ENCODE measurements at regions not wholly inside any gene's neighbourhood (a gene's known extent, or its start where the extent isn't known, plus 50 kb on each side); places are given as distances from the start of the nearest gene placed in this dataset.

DNA sequence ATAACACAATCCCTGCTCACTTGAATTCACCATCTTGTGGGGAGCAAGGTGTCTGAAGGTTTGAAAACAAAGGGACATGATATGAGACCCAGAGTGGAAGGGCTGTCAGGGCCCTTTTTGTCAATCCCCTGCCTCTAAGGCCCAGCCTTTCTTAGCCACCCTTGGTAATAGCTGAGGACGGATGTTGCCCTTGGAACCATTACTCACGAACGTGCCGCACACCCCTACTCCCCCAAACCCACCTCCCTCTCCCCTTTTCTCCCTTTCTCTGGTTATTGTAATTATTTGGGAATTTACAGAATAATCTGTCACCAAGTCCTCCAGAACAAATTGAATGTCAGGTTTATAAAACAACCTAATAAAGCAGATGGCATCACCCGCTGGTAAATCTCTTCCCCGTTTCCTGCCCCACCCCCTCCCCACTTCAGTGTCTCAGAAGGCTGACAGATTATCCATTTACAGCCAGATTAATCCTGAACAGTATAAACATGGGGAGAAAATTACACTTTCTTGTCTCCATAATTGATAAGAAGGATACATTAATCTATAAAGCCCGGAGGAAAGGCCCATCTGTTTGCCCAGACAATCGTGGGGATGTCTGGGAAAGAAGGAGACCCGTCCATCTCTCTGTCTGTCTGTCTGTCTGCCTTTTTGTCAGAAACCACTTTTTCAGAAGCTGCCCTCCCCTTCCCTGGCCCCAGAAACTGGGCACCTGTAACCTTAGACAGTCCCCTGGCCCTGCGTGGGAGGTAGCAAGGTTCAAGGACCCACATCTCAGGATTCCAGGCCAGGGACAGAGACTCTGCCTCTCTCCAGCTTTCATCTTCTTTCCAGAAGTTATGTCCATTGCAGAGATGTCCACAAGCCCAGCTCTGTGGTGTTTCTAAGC is 60.6 kb upstream of the CD34 start:
- H3K4me3 ChIP-seq (ENCODE audit: low read depth, low read length) = no peak overlapping the region
- no peak for DNase-seq (ENCODE audit: low read depth)

DNA sequence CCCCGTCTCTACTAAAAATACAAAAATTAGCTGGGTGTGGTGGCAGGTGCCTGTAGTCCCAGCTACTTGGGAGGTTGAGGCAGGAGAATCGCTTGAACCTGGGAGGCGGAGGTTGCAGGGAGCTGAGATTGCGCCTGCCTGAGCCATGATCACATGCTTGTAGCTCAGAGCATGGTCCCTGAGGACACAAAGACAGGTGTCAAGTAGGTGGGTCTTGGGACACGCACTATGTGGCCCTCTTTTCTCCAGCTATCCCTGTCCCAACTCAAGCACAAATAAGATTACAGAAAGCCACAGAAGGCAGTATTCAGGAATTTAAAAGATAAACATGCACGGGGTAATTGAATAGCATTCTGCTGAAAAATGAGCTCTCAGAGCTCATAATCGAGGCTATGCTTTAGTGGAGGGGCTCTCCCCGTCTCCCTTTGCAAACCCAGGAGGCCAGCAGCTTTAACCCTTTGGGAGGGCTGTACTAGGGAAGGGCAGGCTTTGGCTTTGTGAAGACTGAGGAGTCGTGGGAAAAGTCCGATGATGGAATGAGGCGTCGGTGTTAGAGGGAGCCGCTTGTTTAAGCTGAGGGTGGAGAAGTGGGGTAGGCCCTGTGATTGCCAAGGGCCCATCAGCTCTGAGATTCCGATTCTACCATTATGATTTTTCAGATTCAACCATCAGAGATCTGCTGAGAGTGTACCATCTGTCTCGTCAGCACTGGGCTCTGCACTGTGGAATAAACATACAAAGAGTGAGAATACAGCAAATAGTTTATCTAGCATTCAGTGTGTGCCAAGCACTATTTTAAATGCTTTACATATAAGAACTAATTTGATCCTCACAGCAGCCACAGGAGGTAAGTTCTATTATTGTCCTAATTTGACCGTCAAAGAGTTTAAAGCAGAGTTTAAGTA is 59.7 kb upstream of the CD34 start:
- DNase-seq (ENCODE audit: low read depth) = no peak
- H3K4me3 ChIP-seq (ENCODE audit: low read depth, low read length) = no peak overlapping the region

DNA sequence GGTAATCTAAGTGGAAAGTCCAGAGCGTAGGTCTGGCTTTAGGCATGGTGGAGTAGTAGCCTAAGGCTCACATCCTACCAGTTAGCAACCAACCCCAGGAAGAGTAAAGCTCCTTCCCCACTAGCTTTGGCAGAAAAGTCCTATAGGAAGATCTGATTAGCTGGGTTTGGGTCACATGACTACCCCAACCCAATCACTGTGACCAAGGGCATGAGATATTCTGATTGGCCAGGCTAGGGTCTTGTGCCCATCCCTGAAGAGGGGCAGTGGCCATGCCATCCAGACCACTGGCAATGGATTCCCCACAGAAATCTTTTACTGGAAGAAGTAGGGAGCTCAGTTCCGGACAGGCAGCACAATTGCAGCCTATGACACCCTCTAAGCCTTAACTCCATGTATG is 58.6 kb upstream of the CD34 start:
- no peak for DNase-seq (ENCODE audit: low read depth)
- H3K4me3 ChIP-seq (ENCODE audit: low read depth, low read length) = no peak overlapping the region

DNA sequence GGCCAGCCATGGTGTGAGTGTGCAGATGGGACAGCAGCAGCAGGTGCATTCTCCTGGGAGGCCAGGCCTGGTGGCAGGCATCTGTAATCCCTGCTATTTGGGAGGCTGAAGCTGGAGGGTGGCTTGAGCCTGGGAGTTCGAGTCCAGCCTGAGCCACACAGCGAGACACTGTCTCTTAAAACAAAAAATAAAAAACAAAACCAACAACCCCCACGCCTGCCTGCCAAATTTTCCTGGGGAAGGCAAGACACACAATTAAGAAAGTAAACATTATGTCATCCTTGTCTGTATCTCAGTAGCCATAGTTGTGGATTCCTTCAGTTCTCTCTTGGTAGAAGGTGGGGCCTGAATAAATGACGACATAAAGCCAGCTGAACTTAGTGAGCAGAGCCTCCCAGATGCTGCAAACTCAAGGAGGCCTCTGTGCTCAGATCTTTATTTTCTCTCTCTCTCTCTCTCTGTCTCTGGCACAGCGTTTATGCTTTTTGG is 57.6 kb upstream of the CD34 start:
- no peak overlapping the region for H3K4me3 ChIP-seq (ENCODE audit: low read depth, low read length)
- DNase-seq (ENCODE audit: low read depth) = no peak

DNA sequence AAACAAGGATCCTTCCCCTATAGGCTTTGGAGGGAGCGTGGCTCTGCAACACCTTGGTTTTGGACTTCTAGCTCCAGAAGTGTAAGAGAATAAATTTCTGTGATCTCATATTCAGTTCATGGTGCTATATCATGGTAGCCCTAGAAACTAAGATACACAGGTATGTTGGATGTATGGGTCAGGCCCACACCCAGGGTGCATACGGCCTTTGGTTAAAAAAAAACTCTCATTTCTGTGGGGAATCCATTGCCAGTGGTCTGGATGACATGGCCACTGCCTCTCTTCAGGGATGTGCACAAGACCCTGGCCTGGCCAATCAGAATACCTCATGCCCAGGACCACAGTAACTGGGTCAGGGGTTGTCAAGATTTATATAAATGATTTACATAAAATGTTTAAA is 56.8 kb upstream of the CD34 start:
- no peak overlapping the region for H3K4me3 ChIP-seq (ENCODE audit: low read depth, low read length)
- DNase-seq (ENCODE audit: low read depth) = no peak

DNA sequence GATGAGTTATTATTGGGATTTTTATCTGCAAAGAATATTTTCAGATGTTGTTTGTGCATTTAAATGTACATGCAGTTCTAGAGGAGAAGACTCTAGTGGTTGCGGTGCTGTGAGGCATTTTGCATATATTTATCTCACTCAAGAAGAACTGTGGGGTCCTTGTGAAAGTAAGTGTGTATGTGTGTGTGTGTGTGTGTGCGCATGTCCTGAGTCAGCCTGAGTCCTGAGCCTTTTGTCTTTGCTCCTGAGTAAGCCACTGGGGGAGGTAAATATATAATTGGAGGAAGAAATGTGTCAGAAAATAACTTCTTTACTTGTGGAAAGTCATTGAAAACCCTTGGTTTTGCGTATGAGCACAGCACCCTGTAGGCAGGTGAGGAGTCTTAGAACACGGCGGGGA is 55.6 kb upstream of the CD34 start:
- H3K4me3 ChIP-seq (ENCODE audit: low read depth, low read length) = no peak overlapping the region
- no peak for DNase-seq (ENCODE audit: low read depth)

DNA sequence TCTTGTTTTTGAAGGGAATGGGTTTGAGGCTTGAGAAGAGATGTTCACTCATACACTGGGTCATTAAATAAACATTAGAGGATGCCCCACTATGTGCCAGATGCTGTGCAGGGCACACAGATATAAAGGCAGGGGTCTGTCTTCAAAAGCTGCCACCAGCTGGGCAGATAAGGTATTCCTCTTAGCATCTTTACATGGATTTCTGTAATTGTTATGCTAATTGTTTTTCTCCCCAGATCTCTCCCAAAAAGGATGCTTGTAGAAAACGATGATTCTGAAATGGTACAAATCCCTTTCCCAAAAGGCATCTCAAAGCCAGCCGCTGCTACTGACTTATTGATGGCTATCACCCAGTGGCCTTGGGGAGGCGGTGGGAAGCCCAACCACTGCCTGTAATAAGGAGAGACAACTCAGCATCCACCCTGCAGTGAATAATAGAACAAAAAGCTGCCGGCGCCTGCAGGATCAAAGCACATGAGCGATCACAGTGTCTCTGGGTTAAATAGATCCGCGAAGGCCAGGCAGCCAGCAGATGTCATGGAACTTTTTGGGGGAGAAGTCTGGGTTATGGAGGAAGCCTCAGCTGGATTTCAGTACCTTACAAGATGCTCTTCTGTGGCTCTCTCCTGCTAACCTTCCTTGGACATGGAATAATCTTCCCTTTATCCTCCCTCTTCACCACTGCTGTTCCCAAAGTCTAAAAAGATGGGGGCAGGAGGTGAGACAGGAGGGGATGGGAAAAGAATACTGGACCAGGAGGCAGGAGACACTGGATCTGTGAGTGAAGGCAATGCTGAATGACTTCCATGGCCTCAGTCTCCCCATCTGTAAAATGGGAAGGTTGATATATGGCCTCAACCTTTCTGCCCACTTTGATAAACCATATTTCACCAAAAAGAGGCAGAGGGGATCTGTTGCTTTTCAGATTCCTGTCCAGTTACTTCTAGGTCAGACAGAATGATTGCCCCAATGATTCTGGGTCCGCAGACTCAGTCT is 54.8 kb upstream of the CD34 start:
- H3K4me3 ChIP-seq (ENCODE audit: low read depth, low read length) = no peak overlapping the region
- DNase-seq (ENCODE audit: low read depth) = no peak

DNA sequence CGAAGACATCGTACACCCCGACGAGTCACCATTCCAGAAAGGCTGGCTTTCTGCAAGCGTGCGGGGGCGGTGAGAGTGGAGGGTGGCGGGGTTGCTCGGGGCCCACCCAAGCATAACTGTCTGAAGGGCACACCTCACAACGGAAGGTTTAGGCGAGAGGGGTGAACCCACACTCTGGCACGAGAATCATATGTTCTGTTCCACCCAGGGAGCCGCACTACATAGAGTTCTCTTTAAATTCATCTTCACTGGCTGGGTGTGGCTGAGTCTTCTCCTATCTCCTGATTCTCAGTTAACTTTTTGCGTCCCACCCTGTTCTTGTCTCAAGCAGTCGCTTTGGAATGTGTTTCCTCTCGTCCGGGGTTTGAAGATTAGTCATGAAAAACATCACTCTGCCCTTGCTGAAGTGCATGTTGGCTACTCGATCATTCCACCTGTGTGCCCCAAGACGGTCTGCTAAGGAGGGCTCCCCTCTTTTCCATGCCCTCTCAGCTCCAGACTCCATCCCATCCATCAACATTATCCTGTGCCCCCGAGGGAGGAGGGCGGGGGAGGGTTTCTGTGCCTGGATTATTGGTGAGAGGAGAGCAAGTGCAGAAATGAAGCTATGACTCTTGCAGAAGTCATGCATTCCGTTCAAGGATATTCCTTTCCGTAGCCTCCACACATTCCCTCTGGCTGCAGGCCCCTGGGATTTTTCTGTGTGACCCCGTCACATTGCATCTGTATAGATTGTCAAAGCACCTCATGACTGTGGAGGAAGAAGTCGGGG is 53.5 kb upstream of the CD34 start:
- no peak overlapping the region for H3K4me3 ChIP-seq (ENCODE audit: low read depth, low read length)
- no peak for DNase-seq (ENCODE audit: low read depth)

DNA sequence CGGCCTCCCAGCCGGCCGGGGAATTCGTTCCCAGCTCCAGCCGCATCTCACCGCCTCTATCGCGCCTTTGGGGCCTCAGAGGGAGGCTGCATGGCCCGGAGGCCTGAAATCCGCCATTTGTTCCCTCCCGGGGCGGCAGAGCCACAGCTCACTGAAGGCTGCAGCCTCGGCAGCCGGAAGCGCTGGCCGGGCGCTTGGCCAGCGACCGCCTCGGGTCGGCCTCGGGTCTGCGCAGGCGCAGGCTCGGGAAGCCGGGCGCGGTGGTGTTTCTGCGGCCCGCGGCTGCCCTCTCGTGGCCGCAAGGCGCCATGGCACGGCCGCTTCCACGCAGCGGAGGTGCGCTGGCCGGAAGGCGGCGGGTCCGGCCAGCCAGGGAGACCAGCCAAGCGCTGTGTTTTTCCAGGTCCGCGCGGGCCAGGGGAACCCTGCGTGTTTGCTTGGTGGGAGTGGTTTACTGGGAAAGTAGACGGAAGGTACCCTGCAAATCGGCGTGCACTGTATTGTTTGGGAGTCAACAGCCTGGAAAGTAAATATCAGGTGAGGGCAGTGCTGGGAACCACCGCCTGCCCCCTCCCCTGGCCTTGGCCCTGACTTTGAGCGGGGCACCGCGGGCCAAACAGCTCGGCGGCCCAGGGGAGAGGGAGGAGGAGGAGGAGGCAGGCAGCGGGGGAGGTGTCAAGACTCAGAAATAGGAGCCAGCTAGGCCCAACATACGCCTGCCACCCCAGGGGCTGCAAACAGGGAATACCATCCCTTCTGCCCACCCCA is 52.7 kb upstream of the CD34 start:
- no peak for DNase-seq (ENCODE audit: low read depth)
- peak overlapping the region; percentile 50 for H3K4me3 ChIP-seq (ENCODE audit: low read depth, low read length)

DNA sequence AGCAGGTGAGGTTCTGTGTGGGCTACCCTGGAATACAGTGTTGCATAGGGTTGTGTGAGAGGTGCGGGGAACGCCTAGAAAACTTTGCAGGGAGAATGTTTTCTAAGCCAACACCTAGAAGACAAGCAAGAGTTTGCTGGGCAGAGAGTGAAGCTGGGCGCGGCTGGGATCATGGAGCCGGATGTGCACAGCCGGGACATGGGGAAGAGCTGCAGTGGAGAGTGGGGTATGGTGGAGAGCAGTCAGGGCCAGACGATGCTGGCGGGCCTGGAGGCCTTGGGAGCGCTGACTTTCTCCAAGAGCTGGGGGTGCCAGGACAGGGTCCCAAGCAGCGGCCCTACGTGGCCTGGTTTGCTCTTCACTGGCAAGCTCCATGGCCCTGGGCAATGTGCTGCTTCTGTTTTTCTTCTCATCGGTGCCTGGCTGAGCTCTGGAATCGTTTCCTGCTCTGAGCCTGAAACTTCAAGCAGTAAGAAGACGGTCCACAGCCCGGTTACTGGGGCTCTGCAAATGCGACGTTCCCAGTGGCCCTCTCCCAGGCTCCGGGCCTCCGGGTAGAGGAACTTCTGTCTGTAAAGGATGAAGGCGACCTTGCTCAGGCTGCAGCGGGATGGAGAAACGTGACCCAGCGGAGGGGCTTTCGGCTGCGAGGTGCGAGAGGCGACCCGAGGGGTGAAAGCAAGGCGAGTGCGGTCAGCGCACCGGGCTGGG is 51.9 kb upstream of the CD34 start:
- H3K4me3 ChIP-seq (ENCODE audit: low read depth, low read length) = peak overlapping the region; percentile 50
- DNase-seq (ENCODE audit: low read depth) = no peak

All from skeletal muscle cell (primary cell).